ENCODE measurements at regions not wholly inside any gene's neighbourhood (a gene's known extent, or its start where the extent isn't known, plus 50 kb on each side); places are given as distances from the start of the nearest gene placed in this dataset.

- Mint-ChIP-seq H3K4me3 (no peak overlapping the region), H3K27ac (ENCODE audit: unreplicated experiment) (no peak overlapping the region), H3K4me1 (peaks cover 44% of the 10 kb centered on the region), H3K36me3 (ENCODE audit: low read depth) (no peaks in the 10 kb centered on the region), H3K9me3 (no peaks in the 10 kb centered on the region), H3K27me3 (ENCODE audit: low read depth) (peaks cover 16% of the 10 kb centered on the region)
- no peak for TF ChIP-seq CTCF (conservative IDR thresholded peaks at IDR 0.05)
- DNase-seq (ENCODE audit: low read depth, low spot score): no peak
These were observed 117.6 kb upstream of the CDH4 start for GRCh38 chr20:61134296-61135030.

GRCh38 chr20:61135266-61135665 lies 116.8 kb upstream of the CDH4 start:
- Mint-ChIP-seq H3K4me1 (peaks cover 46% of the 10 kb centered on the region), H3K36me3 (ENCODE audit: low read depth) (no peaks in the 10 kb centered on the region), H3K27me3 (ENCODE audit: low read depth) (peaks cover 22% of the 10 kb centered on the region), H3K27ac (ENCODE audit: unreplicated experiment) (no peak overlapping the region), H3K4me3 (no peak overlapping the region), H3K9me3 (no peaks in the 10 kb centered on the region)
- DNase-seq (ENCODE audit: low read depth, low spot score): no peak
- TF ChIP-seq CTCF (conservative IDR thresholded peaks at IDR 0.05): no peak

- H3K27ac Mint-ChIP-seq (ENCODE audit: unreplicated experiment): no peak overlapping the region
- DNase-seq (ENCODE audit: low read depth, low spot score): peak; percentile 6
- H3K9me3 Mint-ChIP-seq: no peaks in the 10 kb centered on the region
These were observed 116.1 kb upstream of the CDH4 start for GRCh38 chr20:61135968-61136367.

GRCh38 chr20:61138566-61138965 lies 113.5 kb upstream of the CDH4 start:
- Mint-ChIP-seq H3K9me3 (no peaks in the 10 kb centered on the region), H3K27me3 (ENCODE audit: low read depth) (peaks cover 21% of the 10 kb centered on the region), H3K27ac (ENCODE audit: unreplicated experiment) (no peak overlapping the region)

More at GRCh38 chr20:61135968-61136367, 116.1 kb upstream of the CDH4 start:
- no peak for TF ChIP-seq CTCF (conservative IDR thresholded peaks at IDR 0.05)
- Mint-ChIP-seq H3K4me3 (no peak overlapping the region), H3K36me3 (ENCODE audit: low read depth) (no peaks in the 10 kb centered on the region), H3K4me1 (peaks cover 46% of the 10 kb centered on the region), H3K27me3 (ENCODE audit: low read depth) (peaks cover 21% of the 10 kb centered on the region)

GRCh38 chr20:61139031-61139430 lies 113.0 kb upstream of the CDH4 start:
- no peaks in the 10 kb centered on the region for H3K36me3 Mint-ChIP-seq (ENCODE audit: low read depth)
- H3K4me3 Mint-ChIP-seq: no peak overlapping the region
- peaks cover 40% of the 10 kb centered on the region for H3K4me1 Mint-ChIP-seq
- H3K27me3 Mint-ChIP-seq (ENCODE audit: low read depth): peaks cover 20% of the 10 kb centered on the region
- H3K27ac Mint-ChIP-seq (ENCODE audit: unreplicated experiment): no peak overlapping the region
- no peaks in the 10 kb centered on the region for H3K9me3 Mint-ChIP-seq
- TF ChIP-seq CTCF (conservative IDR thresholded peaks at IDR 0.05): no peak
- no peak for DNase-seq (ENCODE audit: low read depth, low spot score)

More at GRCh38 chr20:61138566-61138965, 113.5 kb upstream of the CDH4 start:
- TF ChIP-seq CTCF (conservative IDR thresholded peaks at IDR 0.05): no peak
- no peaks in the 10 kb centered on the region for H3K36me3 Mint-ChIP-seq (ENCODE audit: low read depth)
- H3K4me3 Mint-ChIP-seq: no peak overlapping the region
- peaks cover 40% of the 10 kb centered on the region for H3K4me1 Mint-ChIP-seq
- DNase-seq (ENCODE audit: low read depth, low spot score): no peak

Data from neural crest cell (in vitro differentiated cells).